Lower leg skin (tissue), 4 donors: ENCODE measurements at regions not wholly inside any gene's neighbourhood (a gene's known extent, or its start where the extent isn't known, plus 50 kb on each side); places are given as distances from the start of the nearest gene placed in this dataset.

ENCODE experiments used
- DNase-seq, 2 donors: peaks; one replicate each; pipeline ENCODE4 v3.0.0-alpha.2; 2019; ENCODE audit warnings: low spot score in 2 of 2
- H3K4me3 ChIP-seq: fragments of 200-600 bp; sonication (generic); 2 replicates; pipeline ENCODE4 v1.5.1; 2017; ENCODE audit warnings: mild to moderate bottlenecking, low read depth; ENCODE audit not compliant: poor library complexity, severe bottlenecking
- POLR2A ChIP-seq, 2 donors: fragments of 450-650 bp; IDR thresholded peaks; one replicate each; pipeline ENCODE4 v1.6.1; 2016 to 2017; ENCODE audit warnings: antibody characterized with exemption in 2 of 2, mild to moderate bottlenecking in 1 of 2, moderate library complexity in 1 of 2
- WGBS, 2 donors: methylation state at CpG; one replicate each; pipeline ENCODE4 v1.1.5; 2018; 5-methylcytosine and 5-hydroxymethylcytosine counted together
- intact Hi-C: fragments of 100-400 bp; cut with DNase I; formaldehyde crosslinking; loops from one replicate; pipeline ENCODE4 v1.15.0; 2023; ENCODE audit warnings: low total_unique reads
- TF ChIP-seq, protein P1 (sequence below), 3 donors: fragments of 450-650 bp; IDR thresholded peaks; one replicate each; pipeline ENCODE4 v1.5.1; 2016; ENCODE audit warnings: antibody characterized with exemption in 3 of 3, mild to moderate bottlenecking in 3 of 3, moderate library complexity in 2 of 3

DNA sequence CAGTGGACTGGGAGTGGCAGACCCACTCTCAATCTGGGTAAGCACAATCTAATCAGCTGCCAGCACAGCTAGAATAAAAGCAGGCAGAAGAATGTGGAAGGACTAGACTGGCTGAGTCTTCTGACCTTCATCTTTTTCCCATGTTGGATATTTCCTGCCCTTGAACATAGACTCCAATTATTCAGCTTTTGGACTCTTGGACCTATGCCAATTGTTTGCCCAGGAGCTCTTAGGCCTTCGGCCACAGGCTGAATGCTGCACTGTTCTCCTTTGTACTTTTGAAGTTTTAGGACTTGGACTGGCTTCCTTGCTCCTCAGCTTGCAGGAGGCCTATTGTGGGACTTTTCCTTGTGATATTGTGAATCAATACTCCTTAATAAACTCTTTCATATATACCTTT lies 477.7 kb upstream of the ZNF385D start:
- intact Hi-C loops: no loop called here
- WGBS, 2 donors: 59 to 79% methylated on average over 1 of the region's 1 CpG
- no peak overlapping the region for H3K4me3 ChIP-seq
- TF ChIP-seq POLR2A (IDR thresholded peaks at IDR 0.05): no peak
- TF ChIP-seq, protein P1, sequence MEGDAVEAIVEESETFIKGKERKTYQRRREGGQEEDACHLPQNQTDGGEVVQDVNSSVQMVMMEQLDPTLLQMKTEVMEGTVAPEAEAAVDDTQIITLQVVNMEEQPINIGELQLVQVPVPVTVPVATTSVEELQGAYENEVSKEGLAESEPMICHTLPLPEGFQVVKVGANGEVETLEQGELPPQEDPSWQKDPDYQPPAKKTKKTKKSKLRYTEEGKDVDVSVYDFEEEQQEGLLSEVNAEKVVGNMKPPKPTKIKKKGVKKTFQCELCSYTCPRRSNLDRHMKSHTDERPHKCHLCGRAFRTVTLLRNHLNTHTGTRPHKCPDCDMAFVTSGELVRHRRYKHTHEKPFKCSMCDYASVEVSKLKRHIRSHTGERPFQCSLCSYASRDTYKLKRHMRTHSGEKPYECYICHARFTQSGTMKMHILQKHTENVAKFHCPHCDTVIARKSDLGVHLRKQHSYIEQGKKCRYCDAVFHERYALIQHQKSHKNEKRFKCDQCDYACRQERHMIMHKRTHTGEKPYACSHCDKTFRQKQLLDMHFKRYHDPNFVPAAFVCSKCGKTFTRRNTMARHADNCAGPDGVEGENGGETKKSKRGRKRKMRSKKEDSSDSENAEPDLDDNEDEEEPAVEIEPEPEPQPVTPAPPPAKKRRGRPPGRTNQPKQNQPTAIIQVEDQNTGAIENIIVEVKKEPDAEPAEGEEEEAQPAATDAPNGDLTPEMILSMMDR (IDR thresholded peaks at IDR 0.05): no peak
- no peak for DNase-seq

DNA sequence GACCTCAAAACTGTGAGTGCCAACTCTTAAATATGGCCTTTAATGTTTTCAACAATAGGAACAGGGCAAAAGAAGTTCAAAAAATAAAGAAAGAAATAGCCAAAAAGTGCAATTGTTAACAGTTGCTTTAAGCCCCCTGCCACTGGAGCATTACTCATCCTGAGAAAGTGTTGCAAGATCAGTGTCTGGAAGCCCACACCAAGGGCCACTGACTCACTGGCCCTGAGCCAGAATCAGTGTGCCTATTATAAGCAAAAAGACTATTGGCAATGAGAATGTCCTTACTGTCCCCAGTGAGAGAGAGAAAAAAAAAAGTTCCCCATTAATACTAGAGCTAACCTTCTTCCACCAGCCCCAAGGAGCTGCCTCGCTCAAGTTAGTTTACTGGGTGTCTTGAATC lies 480.1 kb upstream of the ZNF385D start:
- DNase-seq: no peak
- no peak overlapping the region for H3K4me3 ChIP-seq
- intact Hi-C loops: no loop called here
- 77 to 100% methylated on average over 1 of the region's 1 CpG for WGBS, 2 donors
- TF ChIP-seq, protein P1 (IDR thresholded peaks at IDR 0.05): no peak

DNA sequence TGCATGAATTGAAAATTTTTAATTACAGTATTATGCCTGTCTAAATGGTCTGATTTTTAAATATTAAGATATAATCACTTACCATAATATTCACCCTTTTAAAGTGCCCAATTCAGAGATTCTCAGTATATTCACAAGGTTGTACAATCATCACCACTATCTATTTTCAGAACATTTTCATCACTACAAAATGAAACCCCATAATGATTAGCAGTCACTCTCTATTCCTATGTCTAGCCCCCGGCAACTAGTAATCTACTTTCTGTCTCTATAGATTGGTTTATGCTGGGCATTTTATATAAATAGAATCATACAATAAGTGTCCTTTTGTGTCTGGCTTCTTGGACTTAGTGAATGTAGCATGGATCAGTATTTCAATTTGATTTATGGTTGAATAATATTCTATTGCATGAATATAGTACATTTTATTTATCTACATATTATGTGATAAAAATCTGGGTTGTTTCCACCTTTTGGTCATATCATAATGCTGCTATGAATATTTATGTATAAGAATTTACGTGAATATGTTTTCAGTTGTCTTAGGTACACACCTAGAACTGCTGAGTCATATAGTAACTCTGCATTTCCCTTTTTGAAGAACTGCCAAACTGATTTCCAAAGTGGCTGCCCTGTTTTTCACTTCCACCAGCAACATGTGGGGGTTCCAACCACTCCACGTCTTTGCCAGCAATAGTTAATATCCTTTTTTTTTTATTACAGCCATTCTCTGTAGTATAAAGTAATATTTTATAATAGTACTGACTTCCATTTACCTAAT lies 485.7 kb upstream of the ZNF385D start:
- TF ChIP-seq POLR2A (IDR thresholded peaks at IDR 0.05): no peak
- TF ChIP-seq, protein P1 (IDR thresholded peaks at IDR 0.05): no peak
- intact Hi-C loops: no loop called here
- 64 to 68% methylated on average over 3 of the region's 3 CpGs for WGBS, 2 donors
- no peak overlapping the region for H3K4me3 ChIP-seq
- no peak for DNase-seq

DNA sequence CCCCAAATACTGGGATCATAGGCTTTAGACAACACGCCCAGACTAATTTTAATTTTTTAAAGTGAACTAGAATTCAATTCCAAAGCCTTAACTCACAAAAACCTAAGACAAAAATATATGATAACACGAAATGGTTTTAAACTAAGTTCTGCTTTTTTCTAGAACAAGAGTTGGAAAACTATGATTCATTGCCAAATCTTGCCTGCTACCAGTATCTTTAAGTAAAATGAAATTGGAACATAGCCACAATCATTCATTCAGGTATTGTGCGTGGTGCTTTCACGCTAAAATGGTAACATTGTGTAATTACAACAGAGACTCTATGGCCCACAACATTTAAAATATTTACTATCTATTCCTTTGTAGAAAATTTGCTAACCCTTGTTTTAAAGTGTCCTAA lies 488.0 kb upstream of the ZNF385D start:
- WGBS, 2 donors: 47 to 61% methylated on average over 4 of the region's 4 CpGs
- DNase-seq: no peak
- no peak overlapping the region for H3K4me3 ChIP-seq
- no peak for TF ChIP-seq POLR2A (IDR thresholded peaks at IDR 0.05)
- TF ChIP-seq, protein P1 (IDR thresholded peaks at IDR 0.05): no peak
- intact Hi-C loops: no loop called here

DNA sequence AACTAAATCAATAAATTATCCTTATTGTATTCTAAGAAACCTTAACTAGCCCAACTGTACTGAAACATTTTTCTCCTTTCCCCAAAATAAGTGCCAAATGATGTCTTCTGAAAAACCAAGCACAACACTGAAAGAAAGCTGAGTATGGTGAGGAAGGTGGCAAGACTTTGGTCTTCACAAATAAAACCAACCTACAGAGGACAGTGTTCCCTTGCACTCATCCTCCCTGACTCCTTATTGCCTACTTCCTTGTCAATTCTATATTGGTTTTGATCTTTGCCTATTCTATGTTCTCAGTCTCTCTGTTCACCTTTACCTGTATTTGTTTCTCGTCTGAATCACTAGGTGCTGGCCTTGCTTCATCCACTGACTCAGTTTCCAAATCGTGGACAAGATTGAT lies 490.1 kb upstream of the ZNF385D start:
- DNase-seq: no peak
- intact Hi-C loops: no loop called here
- H3K4me3 ChIP-seq: no peak overlapping the region
- TF ChIP-seq, protein P1 (IDR thresholded peaks at IDR 0.05): no peak
- 75 to 81% methylated on average over 2 of the region's 2 CpGs for WGBS, 2 donors
